Gastrocnemius medialis (tissue), 4 donors: ENCODE measurements at regions not wholly inside any gene's neighbourhood (a gene's known extent, or its start where the extent isn't known, plus 50 kb on each side); places are given as distances from the start of the nearest gene placed in this dataset.

Source experiments
- ATAC-seq, 2 donors: fragments of 150-250 bp; one replicate each; pipeline ENCODE4 v1.9.1; 2016
- DNase-seq, 2 donors: peaks; one replicate each; pipeline ENCODE4 v3.0.0-alpha.2; 2019
- H3K27ac ChIP-seq, 4 donors: fragments of 200-600 bp; sonication (generic); 1 replicate in 1 of 4; 2 replicates in 3 of 4; pipeline ENCODE4 v1.5.1; 2016 to 2018; ENCODE audit warnings: mild to moderate bottlenecking in 2 of 4, moderate library complexity in 1 of 4
- H3K27me3 ChIP-seq, 3 donors: fragments of 200-600 bp; sonication (generic) in 2 of 3; 1 replicate in 1 of 3; 2 replicates in 2 of 3; pipeline versions ENCODE4 v1.5.1 to v1.6.0; 2016 to 2019; ENCODE audit warnings: mild to moderate bottlenecking in 1 of 3, moderate library complexity in 1 of 3
- H3K36me3 ChIP-seq, 2 donors: fragments of 200-600 bp; sonication (generic) in 1 of 2; one replicate each; pipeline ENCODE4 v1.5.1; 2017 to 2018
- H3K4me1 ChIP-seq, 2 donors: fragments of 200-600 bp; sonication (generic) in 1 of 2; one replicate each; pipeline ENCODE4 v1.5.1; 2016 to 2017; ENCODE audit warnings: mild to moderate bottlenecking in 2 of 2
- H3K4me3 ChIP-seq, 4 donors: fragments of 200-600 bp; sonication (generic) in 3 of 4; 1 replicate in 1 of 4; 2 replicates in 3 of 4; pipeline ENCODE4 v1.5.1; 2016 to 2019; ENCODE audit warnings: mild to moderate bottlenecking in 2 of 4
- H3K9me3 ChIP-seq, 3 donors: fragments of 200-600 bp; sonication (generic) in 2 of 3; 1 replicate in 1 of 3; 2 replicates in 2 of 3; pipeline ENCODE4 v1.5.1; 2016 to 2019
- POLR2A ChIP-seq, 2 donors: fragments of 450-650 bp; IDR thresholded peaks; one replicate each; pipeline ENCODE4 v1.6.1; 2017; ENCODE audit warnings: antibody characterized with exemption in 2 of 2, mild to moderate bottlenecking in 2 of 2, moderate library complexity in 2 of 2
- in situ Hi-C, 4 donors: fragments of 200-750 bp; cut with MboI; loops; one replicate each; pipeline versions ENCODE4 v1.15.0 to v1.8.0; 2017; ENCODE audit warnings: low sequenced_read_pairs in 4 of 4
- intact Hi-C: fragments of 100-400 bp; cut with DNase I; formaldehyde crosslinking; loops from one replicate; pipeline ENCODE4 v1.15.1; 2023; ENCODE audit warnings: low total_unique reads
- TF ChIP-seq, protein P1 (sequence below), 5 experiments: fragments of 450-650 bp in 3 of 5; fragments of 200-600 bp in 2 of 5; sonication (generic) in 2 of 5; IDR thresholded peaks in 4 of 5; conservative IDR thresholded peaks in 1 of 5; 1 replicate in 4 of 5; 2 replicates in 1 of 5; pipeline ENCODE4 v1.5.1; 2016 to 2019; ENCODE audit warnings: antibody characterized with exemption in 5 of 5, mild to moderate bottlenecking in 3 of 5, moderate library complexity in 3 of 5

DNA sequence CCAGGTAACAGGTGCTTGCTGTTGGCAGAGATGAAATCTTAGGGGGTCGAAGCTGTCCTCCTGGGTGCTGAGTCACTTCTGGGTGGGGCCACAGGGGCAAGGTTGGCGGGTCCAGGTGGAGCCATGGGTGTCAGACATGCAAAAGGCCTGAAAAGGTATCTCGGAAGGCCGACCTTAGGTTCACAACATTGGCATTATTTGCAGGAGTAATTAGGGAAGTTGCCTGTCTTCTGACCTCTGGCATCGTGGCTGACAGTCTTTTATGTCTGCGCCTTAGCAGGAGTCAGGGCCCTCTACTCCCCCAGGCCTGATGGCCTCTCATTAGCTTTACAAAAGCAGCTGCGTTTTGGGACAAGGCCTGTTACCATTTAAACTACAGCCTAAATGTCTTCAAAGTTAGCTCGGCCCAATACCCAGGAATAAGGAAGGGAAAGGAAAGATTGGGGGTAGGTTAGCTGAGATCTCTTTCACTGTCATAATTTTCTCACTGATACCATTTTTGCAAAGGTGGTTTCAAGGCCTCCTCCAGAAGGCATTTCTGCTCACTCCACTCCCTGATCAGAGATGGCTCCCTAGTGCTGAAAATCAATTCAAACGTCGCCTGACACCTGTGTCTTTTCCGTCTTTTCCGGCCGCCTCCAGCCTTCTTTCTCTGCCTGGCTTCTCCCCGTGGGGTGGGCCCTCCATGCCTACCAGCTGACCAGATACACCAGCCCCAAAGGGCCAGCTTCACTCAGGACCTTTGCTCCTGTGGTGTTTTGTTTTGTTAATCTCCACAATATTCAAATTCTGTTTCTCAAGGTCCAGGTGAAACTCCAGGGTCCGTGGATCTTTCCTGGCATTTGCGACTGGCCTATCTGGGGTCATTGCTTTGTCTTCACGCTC, 90.8 kb downstream of the RHOB start:
- TF ChIP-seq, protein P1, sequence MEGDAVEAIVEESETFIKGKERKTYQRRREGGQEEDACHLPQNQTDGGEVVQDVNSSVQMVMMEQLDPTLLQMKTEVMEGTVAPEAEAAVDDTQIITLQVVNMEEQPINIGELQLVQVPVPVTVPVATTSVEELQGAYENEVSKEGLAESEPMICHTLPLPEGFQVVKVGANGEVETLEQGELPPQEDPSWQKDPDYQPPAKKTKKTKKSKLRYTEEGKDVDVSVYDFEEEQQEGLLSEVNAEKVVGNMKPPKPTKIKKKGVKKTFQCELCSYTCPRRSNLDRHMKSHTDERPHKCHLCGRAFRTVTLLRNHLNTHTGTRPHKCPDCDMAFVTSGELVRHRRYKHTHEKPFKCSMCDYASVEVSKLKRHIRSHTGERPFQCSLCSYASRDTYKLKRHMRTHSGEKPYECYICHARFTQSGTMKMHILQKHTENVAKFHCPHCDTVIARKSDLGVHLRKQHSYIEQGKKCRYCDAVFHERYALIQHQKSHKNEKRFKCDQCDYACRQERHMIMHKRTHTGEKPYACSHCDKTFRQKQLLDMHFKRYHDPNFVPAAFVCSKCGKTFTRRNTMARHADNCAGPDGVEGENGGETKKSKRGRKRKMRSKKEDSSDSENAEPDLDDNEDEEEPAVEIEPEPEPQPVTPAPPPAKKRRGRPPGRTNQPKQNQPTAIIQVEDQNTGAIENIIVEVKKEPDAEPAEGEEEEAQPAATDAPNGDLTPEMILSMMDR (IDR thresholded peaks at IDR 0.05 in 4 of 5, conservative IDR thresholded peaks at IDR 0.05 in 1 of 5): no peak
- TF ChIP-seq POLR2A (IDR thresholded peaks at IDR 0.05): no peak
- H3K4me3 ChIP-seq: peak overlapping the region in 1 of 4 donors; percentile 2
- H3K9me3 ChIP-seq: no peaks in the 10 kb centered on the region
- in situ Hi-C loops (loop anchor here in 1 of 4 donors (5.0 kb wide), 1 partner anchor 40 kb away; no protein-coding TSS in a partner anchor), intact Hi-C loops (loop anchor here (1.0 to 2.0 kb wide), 3 partner anchors 41 to 90 kb away; partner anchors contain the start of gene RHOB)
- peak in 1 of 2 donors; percentile 53 for DNase-seq
- H3K36me3 ChIP-seq: no peaks in the 10 kb centered on the region
- peaks cover 64 to 66% of the 10 kb centered on the region in 2 donors for H3K4me1 ChIP-seq
- H3K27ac ChIP-seq: peak overlapping the region; percentile 88 to 96 (median 94)
- no peaks in the 10 kb centered on the region for H3K27me3 ChIP-seq
- no peak for ATAC-seq

DNA sequence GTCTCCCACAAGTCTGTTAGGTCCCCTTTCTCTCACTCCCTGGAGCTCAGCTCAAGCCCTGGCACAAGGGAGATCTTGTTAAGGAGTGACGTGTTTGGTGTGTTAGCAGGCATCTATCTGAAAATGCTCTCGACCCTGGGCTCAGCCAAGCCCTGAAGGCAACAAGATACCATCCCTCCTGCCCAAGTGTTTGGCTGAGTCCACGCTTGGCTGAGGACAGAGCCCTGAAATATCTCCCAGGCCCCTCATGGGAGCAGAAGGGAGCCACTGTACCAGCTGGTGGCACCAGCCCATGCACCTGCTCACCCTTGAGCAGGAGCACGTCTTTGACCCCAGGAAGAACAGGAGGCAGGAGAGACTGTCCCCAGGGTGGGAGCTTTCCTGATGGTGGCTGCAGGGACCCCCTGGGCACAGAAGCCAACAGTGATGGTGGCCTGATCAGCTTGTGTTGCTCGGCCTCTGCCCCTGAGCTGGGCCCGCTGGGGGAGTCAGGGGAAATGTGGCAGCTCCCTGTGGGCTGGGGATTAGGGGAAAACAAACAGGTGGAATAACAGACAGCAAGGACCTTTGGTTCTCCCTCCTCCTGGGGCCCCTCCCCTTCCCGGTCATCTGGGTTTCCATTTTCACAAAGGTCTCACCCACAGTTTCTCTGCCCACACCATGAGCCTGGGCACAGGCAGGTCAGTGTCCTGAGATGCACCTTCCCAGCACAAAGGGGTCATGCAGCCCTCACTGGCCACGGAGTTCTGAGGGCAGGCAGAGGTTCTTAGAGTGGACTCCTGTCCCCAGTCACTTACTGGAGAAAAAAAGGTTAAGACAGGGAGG, 91.6 kb downstream of the RHOB start:
- TF ChIP-seq POLR2A (IDR thresholded peaks at IDR 0.05): peak; percentile 22 to 58
- TF ChIP-seq, protein P1 (IDR thresholded peaks at IDR 0.05 in 4 of 5, conservative IDR thresholded peaks at IDR 0.05 in 1 of 5): no peak
- H3K27ac ChIP-seq: peak overlapping the region; percentile 88 to 96 (median 94)
- peak overlapping the region; percentile 5 to 31 (median 21) for H3K4me3 ChIP-seq
- H3K4me1 ChIP-seq: peaks cover 73% of the 10 kb centered on the region in 2 donors
- ATAC-seq (peak; percentile 35 to 43), DNase-seq (peak; percentile 91 to 97)
- in situ Hi-C loops: loop anchor here in 1 of 4 donors (5.0 kb wide), 1 partner anchor 41 kb away; no protein-coding TSS in a partner anchor
- H3K27me3 ChIP-seq: no peaks in the 10 kb centered on the region
- intact Hi-C loops: loop anchor here (1.0 to 2.0 kb wide), 3 partner anchors 40 to 91 kb away; partner anchors contain the start of gene RHOB
- no peaks in the 10 kb centered on the region for H3K36me3 ChIP-seq
- H3K9me3 ChIP-seq: no peaks in the 10 kb centered on the region

DNA sequence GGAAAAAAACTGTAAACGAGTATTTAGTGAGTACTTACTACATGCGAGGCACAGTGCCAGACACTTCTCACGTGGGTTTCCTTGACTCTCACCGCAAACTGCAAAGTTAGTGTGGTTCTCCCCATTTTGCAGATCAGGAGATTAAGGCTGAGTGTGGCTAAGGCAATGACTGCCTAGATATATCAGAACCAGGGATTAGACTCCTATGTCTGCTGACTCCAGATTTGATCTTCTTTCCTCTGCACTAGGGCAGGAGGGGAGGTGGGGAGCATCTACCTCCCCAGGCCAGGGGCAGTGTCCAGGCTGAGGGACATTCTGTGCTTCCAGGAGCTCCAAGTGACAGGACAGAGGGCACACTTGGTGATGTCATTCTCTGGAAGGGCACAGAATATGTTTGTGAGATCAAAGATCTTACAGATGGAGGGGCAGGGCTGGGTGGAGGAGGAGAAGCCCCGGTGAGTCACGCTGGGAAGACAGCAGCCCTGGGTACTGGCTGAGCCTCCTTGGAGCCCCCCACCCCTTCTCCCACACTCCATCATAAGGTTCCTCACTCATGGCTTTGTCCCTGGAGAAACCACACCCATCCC, 92.4 kb downstream of the RHOB start:
- peak; percentile 21 to 31 for ATAC-seq
- H3K27ac ChIP-seq: peak overlapping the region; percentile 88 to 96 (median 94)

More for the DNA sequence above, 92.4 kb downstream of the RHOB start:
- no peaks in the 10 kb centered on the region for H3K9me3 ChIP-seq
- no peaks in the 10 kb centered on the region for H3K27me3 ChIP-seq
- H3K36me3 ChIP-seq: no peaks in the 10 kb centered on the region
- in situ Hi-C loops: loop anchor here in 1 of 4 donors (5.0 kb wide), 1 partner anchor 42 kb away; no protein-coding TSS in a partner anchor
- TF ChIP-seq, protein P1 (IDR thresholded peaks at IDR 0.05 in 4 of 5, conservative IDR thresholded peaks at IDR 0.05 in 1 of 5): no peak
- no peak for TF ChIP-seq POLR2A (IDR thresholded peaks at IDR 0.05)
- H3K4me3 ChIP-seq: peak overlapping the region; percentile 5 to 31 (median 21)
- intact Hi-C loops: loop anchor here (2.0 kb wide), 1 partner anchor 40 kb away; no protein-coding TSS in a partner anchor
- peak; percentile 89 for DNase-seq
- peaks cover 73 to 77% of the 10 kb centered on the region in 2 donors for H3K4me1 ChIP-seq
